Loucy (cell line): ENCODE measurements at regions not wholly inside any gene's neighbourhood (a gene's known extent, or its start where the extent isn't known, plus 50 kb on each side); places are given as distances from the start of the nearest gene placed in this dataset.

Experiments
- CTCF ChIP-seq: fragments of 200-600 bp; sonication (generic); conservative IDR thresholded peaks from 2 replicates; pipeline ENCODE4 v1.5.1; 2014; ENCODE audit warnings: mild to moderate bottlenecking, antibody characterized with exemption, low read length
- EZH2phosphoT487 ChIP-seq: fragments of 200-600 bp; IDR thresholded peaks from 2 replicates; pipeline ENCODE4 v1.6.1; 2018; ENCODE audit warnings: antibody characterized with exemption, mild to moderate bottlenecking, moderate library complexity, borderline replicate concordance

GRCh38 chr17:62140836-62141235, 75.8 kb upstream of the MED13 start:
- no peak for TF ChIP-seq CTCF
- TF ChIP-seq EZH2phosphoT487 = no peak
